ENCODE measurements at regions not wholly inside any gene's neighbourhood (a gene's known extent, or its start where the extent isn't known, plus 50 kb on each side); places are given as distances from the start of the nearest gene placed in this dataset.

- no peak for TF ChIP-seq GTF3C2 (IDR thresholded peaks at IDR 0.05; ENCODE audit: borderline replicate concordance, extremely low read depth, insufficient read length)
- peak; percentile 76; the same call in 1 of the 2 replicates for TF ChIP-seq ZNF707 (CRISPR knock-in tag; conservative IDR thresholded peaks at IDR 0.05)
- TF ChIP-seq CLOCK (CRISPR knock-in tag; IDR thresholded peaks at IDR 0.05; ENCODE audit: borderline replicate concordance), result peak; percentile 86; the same call in 1 of the 2 replicates
- TF ChIP-seq HDAC8 (tag; IDR thresholded peaks at IDR 0.05), result peak; percentile 90; the same call in 1 of the 2 replicates
- TF ChIP-seq POLR3G (IDR thresholded peaks at IDR 0.05; ENCODE audit: extremely low read depth, insufficient read length, insufficient replicate concordance), result no peak
- TF ChIP-seq GTF2F1 (IDR thresholded peaks at IDR 0.05; ENCODE audit: low read depth, low read length), result no peak
- no peak for TF ChIP-seq CAMTA2 (CRISPR knock-in tag; conservative IDR thresholded peaks at IDR 0.05)
- no peak for TF ChIP-seq SFPQ (IDR thresholded peaks at IDR 0.05; ENCODE audit: low read depth, low read length)
- TF ChIP-seq PTRF (tag; IDR thresholded peaks at IDR 0.05), result no peak
- peak; percentile 95 for TF ChIP-seq CREB3 (tag; conservative IDR thresholded peaks at IDR 0.05; ENCODE audit: low read depth)
- TF ChIP-seq MAFF (IDR thresholded peaks at IDR 0.05; ENCODE audit: low read length), result no peak
- no peak for TF ChIP-seq BRD4 (IDR thresholded peaks at IDR 0.05)
- TF ChIP-seq NFYB (IDR thresholded peaks at IDR 0.05; ENCODE audit: extremely low read depth, insufficient read length), result no peak
- TF ChIP-seq TBL1XR1 (IDR thresholded peaks at IDR 0.05; ENCODE audit: low read length in 2 of 2), result no peak
- TF ChIP-seq ASH1L (IDR thresholded peaks at IDR 0.05; ENCODE audit: borderline replicate concordance, low read depth, partially characterized antibody), result no peak
- no peak for TF ChIP-seq ETS1 (conservative IDR thresholded peaks at IDR 0.05; ENCODE audit: control insufficient read depth, low read depth, low read length)
- TF ChIP-seq ZKSCAN3 (CRISPR knock-in tag; IDR thresholded peaks at IDR 0.05), result peak; percentile 60; the same call in 1 of the 2 replicates
- no peak for TF ChIP-seq FOXA1 (IDR thresholded peaks at IDR 0.05; ENCODE audit: borderline replicate concordance)
- no peak for TF ChIP-seq TFAM (CRISPR knock-in tag; conservative IDR thresholded peaks at IDR 0.05)
Measured at GRCh38 chr1:198079432-198079951, 77.3 kb upstream of the NEK7 start (continued).

Measured in K562 (cell line).